Activated CD4-positive, alpha-beta T cell treated with anti-CD3 and anti-CD28 coated beads, Interleukin-2, amount 50 U/mL, for 24 hours (primary cell): ENCODE measurements at regions not wholly inside any gene's neighbourhood (a gene's known extent, or its start where the extent isn't known, plus 50 kb on each side); places are given as distances from the start of the nearest gene placed in this dataset.
"Not testable (repeated sequence)": the region's sequence is repeated elsewhere in the genome, so short reads cannot be mapped to it uniquely, and the experiment has no call there.

Experiments used
- DNase-seq, 2 donors: peaks; one replicate each; pipeline ENCODE4 v3.0.0-alpha.2; 2020; ENCODE audit warnings: low read depth in 1 of 2, low spot score in 1 of 2

DNA sequence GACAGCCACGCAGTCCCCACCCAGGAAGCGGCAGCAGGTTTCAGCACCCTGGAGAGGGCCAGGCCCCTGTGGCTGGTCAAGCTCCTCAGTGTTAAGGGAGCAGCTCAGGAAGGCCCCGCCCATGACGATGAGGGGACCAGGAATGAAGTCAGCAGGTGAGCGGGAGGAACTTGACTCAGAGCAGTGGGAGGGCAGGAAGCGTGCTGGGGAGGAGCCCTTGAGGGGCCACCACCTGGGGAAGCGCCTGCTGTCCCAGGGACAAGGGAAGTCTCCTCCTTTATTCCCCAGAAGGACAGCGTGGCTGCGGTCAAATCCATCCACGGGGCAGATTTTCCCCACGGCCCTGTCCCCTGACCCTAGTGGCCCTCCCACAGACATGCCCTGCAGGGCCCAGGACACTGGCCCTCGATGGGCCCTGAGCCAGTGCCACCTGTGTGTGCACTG, 357.6 kb downstream of the ADGRD1 start:
- not testable (repeated sequence) for DNase-seq

DNA sequence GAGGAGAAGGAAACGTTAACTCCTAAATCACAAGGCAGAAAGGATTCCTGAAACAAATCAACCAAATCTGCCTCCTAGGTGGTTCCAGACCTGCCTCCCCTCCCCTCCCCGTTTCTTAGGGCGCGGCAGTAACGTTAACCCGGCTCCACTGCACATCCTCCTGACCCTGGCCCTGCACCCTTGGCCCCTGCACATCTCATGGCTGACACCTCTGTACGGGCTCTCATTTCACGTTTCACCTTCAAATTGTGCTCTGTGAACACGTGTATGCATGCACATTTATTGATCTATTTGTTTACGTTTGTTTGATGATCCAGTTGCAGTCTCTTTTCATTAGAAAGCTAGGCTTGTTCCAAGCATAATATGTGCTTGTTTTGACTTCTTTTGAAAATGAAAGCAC, 358.1 kb downstream of the ADGRD1 start:
- DNase-seq: no peak

DNA sequence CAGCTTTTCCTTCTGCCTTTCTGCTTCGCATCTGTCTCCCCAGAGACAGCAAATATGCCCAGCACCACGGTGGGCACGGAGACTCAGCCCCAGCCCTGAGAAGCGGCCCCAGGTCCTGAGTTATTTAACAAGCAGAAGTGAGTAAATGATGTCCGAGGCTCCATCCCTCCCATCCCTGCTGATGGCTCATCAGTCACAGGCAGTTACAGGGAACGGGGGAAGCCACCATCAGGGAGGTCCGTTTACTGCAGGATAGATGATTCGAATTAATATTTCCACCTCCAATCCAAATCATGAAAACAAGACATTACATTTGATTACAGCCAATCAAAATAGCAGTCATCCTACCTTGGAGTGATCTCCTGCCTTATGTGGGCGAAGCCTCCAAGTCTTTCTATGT, 358.7 kb downstream of the ADGRD1 start:
- DNase-seq: not testable (repeated sequence)

DNA sequence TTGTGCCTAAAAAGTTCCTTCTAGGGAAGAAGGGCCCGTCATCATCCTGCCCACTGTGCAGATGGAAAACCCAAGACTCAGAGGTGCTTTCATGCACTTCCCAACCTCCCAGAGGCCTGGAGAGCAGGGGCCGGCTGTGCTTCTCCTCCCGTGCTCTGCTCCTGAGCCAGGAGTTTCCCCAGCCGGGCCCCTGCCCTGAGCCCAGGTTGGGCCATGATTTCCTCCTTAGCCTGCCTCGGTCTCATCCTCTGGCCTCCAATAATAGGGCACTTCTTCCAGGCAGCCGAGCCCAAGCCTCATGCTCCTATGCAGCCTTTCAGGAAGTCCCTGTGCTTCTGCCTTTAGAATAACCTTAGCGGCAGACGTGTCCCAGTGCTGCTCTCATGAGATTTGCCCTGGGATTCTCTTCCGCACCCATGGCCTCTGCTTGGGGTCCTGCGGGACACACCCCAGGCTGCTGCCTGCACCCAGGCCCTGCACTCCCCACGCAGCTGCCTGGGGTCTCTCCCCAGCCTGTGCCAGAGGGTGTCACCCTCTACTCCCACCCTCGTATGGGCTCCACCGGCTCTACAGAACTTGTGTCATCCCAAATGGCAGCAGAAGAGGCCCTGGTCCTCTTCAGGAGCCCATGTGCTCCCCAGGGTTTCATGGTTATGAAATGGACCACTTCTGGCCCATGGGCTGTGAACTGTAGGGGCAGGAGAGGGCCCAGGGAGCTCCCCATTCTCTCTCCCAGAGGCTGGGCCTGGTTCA, 359.3 kb downstream of the ADGRD1 start:
- DNase-seq: no peak

DNA sequence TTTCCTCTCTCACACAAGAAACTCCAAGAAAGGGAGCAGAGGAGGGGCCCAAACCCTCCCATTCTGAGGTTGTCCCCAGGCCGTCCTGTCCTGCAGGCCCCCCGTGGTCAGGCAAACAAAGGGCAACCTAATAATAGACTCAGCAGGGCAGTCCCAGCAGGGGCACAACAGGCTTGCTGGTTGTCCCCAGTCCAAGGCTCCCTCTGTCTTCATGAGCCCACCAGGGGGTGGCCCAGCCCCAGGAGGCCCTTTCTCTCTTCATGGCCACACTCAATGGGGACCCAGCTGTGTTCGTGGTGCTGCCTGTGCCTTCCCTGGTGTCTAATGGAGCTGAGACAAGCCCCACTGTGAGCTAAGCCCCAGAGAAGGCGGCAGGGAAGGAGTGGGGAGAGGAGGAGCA, 359.9 kb downstream of the ADGRD1 start:
- DNase-seq: no peak

DNA sequence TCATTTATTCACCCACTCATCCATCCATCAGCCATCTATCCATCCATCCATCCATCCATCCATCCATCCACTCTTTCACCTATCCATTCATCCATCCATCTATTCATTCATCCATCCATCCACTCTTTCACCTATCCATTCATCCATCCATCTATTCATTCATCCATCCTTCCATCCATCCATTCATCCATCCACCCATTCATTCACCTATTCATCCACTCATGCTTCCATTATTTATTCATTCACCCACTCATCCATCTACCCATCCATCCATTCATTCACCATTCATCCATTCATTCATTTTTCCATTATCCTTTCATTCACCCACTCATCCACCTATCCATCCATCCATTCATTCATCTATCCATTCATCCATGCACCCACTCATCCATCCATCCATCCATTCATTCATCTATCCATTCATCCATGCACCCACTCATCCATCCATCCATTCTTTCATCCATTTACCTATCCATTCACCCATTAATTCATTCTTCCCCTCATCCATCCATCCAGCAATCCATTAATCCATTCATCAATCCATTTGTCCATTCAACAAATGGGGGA, 360.9 kb downstream of the ADGRD1 start:
- DNase-seq: no peak

DNA sequence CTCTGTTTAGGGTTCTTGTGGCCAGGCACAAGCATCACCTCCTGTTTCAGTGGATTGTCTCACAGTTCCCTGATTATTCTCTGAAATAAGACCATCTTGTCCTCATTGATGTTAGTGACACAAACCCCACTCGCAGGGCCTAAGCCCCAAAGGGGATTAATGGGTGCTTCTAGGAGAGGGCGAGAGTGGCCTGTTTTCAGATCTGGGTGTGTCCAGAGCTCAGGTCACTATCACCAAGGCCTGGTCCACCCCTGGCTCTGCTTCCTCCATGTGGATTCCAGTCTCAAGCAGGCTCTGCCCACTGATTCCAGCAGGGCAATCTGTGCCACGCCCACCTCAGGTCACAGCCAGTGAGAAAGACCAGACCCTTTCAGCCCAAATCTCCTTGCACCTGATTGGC, 361.9 kb downstream of the ADGRD1 start:
- no peak for DNase-seq

DNA sequence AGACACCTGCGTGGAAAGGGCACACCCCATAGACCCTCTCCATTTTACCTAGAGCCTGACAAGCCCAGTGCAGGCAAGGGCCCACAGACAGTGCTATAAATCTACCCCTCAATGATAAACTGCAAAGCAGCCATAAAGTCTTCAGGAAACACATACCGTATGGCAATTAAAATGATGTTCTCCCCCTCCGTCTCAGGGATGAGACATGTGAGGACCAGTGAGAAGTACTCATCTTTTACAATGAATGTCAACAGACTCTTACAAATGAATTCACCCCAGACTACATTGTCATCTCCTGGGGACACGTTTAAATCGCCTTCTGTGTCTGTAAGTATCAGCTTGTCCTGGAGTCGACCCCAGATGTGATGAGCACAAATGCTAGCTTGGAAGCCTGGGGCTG, 362.7 kb downstream of the ADGRD1 start:
- DNase-seq: no peak

DNA sequence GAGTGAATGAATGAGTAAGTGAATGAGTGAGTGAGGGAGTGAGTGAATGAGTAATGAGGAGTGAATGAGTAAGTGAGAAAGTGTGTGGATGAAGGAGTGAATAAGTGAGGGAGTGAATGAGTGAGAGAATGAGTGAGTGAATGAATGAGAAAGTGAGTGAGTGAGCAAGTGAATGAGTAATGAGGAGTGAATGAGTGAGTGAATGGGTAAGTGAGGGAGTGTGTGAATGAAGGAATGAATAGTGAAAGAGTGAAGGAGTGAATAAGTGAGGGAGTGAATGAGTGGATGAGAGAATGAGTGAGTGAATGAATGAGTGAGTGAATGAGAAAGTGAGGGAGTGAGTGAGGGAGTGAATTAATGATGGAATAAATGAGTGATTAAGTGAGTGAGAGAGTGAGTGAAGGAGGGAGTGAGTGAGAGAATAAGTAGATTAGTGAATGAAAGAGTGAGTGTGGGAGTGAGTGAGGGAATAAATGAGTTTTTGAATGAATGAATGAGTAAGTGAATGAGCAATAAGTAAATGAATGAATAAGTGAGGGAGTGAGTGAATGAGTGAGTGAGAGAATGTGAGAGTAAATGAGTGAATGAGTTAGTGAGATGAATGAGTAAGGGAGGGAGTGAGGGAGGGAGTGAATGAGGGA, 364.5 kb downstream of the ADGRD1 start:
- no peak for DNase-seq

DNA sequence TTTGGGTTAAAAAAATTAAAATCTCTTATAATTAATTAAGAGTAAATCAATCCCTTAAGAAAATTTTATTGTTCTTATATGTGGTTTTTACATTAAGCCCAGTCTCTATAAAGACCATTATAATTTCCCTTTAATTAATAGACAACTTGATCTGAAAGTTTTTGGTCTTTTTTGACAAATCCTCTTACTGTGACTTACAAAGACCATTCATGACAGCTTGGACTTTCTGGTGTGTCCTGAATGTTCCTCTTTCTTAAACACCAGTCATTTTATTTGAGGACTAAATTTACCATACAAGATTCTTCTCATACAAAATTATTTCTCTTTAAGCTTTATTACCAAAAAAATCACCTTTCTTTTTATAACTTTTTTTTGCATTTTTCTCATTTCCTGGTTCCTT, 368.3 kb downstream of the ADGRD1 start:
- no peak for DNase-seq

DNA sequence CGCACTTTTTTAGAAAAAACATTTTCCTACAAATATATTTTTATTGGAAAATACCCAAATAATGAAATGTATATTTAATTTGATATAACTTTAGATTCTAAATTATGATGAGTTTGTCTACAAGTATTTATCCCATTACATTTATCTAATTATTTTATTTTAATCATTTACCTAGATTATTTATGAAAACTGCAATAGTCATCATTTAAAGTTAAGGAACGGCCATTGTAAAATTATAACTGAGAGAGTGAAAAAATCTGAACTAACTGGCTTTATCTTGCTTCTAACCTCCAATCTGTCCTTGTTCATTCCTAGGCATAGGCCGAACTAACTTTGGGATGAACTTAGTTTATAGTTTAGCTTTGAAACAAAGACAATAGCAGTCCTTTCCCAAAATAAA, 368.8 kb downstream of the ADGRD1 start:
- not testable (repeated sequence) for DNase-seq

DNA sequence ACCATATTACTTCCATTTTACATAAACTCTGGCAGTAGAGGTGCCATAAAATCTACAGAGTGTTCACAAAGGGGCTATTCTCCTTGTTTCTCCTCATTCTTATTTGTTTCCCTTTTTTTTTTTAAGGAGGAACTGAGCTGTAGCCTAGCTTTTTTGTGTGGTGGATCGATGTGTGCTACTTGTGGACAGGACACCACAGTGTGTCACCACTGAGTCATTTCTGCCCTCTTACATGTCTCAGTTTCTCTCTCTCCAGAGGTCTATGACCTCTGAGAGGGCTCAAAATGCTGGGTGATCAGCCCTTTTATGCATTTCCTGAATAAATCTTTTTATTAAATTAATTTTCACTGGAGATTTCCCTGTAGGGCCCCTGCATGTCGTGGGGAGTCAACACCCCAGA, 370.2 kb downstream of the ADGRD1 start:
- no peak for DNase-seq

DNA sequence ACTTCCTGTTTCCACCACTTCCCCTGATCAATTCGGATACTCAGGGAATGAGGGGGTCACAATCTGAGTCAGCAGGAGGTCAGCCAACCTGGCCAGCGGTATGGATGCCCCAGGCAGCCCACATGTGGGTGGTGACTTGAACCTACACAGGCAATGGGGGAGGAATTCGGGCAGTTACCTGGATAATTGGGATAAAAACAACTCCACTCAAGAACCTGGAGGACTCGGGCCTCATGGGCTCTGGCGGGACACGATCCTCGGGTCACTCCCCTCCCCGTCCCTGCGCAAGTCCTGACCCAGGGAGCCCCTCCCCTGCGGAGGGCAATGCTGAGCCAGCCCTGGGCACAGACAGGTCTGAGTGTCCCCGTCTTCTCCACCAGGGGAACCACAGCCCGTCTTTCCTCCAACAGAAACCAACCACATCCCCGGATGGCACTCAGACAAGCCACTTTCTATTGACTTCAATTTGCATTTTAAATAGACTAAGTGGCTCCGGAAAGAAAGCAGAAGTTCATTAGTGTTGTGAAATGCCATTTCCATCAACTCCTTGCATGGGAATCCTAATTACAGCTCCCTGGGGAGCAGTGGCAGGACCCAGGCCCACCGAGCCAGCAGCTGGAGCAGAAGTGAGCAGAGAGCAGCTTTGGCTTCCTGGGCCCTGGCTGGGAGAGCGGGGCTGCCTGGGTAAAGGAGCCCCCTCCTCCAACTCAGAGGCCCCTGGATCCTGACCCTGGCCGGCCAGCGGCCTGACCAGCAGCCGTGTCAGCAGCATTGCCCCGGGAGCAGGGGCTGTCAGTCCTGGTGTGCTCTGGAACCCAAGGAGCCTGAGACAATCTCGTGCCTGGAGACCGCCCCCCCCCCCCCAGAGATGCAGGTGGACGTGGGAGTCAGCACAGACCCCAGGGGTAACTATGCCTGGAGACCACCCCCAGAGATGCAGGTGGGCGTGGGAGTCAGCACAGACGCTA, 374.1 kb downstream of the ADGRD1 start:
- DNase-seq: no peak

DNA sequence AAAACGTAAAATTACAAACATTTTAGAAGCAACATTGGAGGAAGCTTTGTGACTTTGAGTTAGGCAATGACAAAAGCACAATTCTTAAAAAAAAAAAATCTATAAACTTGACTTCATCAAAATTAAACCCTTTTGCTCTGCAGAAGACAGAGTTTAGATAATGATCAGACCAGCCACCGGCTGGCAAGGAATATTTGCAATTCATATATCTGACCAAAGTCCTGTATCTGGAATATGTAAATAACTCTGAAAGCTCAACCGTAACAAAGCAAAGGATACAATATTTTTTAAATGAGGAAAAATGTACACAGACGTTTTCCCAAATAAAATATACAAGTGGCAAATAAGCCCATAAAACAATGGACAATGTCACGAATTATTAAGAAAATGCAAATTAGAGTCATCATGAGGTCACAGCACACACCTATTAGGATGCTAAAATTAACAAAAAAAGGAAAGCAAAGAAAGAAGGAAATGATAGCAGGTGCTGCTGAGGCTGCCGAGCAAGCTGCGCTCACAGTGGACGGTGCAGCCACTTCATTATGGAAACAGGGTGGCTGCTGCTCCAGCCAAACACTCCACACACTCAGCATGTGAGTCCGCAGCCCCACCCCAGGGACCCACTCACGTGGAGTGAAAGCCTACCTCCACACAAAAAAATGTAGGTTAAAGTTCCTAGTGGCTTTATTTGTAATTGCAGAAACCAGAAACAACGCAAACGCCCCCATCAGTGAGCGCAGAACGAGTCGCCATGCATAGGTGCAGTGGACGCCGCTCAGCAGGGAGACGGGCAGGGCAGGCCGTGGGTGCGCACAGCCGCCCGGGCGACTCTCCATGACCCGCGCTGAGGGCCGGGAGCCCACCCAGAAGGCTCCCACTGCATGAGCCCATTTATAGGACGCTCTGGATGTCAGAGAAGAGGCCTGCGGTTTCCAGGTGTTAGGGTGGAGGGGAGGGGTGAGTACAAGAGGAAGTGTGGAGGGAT, 375.4 kb downstream of the ADGRD1 start:
- DNase-seq: not testable (repeated sequence)

DNA sequence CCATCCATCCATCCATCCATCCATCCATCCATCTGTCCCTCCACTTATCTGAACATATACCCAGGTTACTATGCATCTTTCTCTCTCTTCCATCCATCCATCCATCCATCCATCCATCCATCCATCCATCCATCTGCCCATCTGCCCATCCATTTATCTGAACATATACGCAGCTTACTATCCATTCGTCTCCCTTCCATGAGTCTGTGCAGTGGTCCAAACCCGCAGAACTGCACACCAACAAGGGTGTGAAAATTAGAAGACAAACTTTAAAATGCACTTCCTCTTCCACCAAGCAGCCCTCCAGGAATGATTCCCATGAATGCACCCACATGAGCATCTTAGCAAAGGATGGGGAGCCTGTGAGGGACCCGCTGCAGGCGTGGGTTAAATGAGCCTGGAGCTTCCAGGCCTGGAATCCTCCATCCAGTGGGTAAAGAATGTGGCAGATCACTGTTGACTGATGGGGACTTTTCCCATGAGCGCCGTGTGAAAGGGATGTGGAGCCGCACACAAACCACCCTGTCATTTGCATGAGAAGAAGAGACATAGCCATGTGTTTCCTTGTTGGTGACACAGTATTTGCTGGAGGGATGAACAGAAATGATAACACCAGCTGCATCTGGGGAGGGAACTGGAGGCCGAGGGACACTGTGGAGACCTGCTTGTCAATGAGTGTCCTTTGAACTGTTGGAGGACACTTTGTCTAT, 376.6 kb downstream of the ADGRD1 start:
- no peak for DNase-seq

DNA sequence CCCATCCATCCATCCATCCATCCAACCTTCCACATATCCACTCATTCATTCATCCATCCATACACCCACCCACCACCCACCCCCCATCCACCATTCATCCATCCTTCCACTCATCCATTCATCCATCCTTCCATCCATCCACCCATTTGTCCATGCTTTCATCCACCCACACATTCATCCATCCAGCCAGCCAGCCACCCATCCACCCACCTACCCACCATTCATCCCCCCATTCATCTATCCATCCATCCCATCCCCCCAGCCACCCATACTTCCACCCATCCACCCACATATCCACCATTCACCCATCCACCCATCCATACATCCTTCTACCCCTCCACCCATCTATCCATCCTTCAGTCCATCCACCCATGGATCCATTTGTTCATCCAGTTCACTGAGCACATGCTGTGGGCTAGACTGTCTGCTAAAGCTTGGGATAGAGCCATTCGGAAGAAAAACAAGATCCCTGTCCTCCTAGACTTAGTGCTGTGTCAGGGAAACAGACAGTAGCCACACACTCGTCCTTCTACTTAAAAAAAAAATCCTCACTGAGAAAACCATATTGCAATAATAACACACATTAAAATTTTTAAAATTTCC, 377.5 kb downstream of the ADGRD1 start:
- DNase-seq: no peak

DNA sequence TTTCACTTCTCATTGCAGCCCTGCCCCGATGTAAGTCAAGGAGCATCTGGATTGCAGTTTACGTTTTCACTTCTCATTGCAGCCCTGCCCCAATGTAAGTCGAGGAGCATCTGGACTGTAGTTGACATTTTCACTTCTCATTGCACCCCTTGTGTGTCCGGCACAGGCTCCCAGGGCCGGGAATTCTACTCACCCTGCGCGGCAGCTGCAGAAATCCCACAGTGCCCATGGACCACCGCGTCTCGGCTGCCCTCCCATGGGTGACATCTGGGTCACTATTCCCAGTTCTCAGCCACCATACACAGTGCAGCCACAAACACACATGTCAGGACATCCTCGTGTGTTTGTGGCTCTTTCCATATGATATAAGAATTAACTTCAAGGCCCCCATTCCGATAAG, 378.5 kb downstream of the ADGRD1 start:
- no peak for DNase-seq

DNA sequence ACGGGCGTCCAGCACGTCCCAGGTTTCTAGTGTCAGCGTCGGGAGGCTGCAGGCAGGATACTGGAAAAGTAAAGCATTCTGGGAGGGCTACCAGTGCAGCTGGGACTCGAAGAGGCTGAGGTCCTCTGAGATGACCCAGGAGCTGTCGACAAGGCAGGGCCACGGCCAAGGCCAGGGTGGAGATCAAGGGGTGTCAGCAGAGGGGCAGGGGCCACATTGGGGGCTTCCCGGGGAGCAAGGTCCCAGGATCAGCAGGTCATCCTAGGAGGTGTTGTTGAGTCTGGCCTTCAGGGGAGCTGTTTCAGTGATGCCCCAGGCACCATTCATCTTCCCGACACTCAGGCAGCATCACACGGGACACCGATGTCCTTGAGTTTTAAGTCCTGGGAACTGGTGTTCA, 377.8 kb upstream of the SFSWAP start:
- no peak for DNase-seq
